NCI-H69 (cell line): ENCODE measurements at regions not wholly inside any gene's neighbourhood (a gene's known extent, or its start where the extent isn't known, plus 50 kb on each side); places are given as distances from the start of the nearest gene placed in this dataset.
A peak's percentile ranks its signal among the peaks of the same experiment; 100 is the strongest.

Experiments
- DNase-seq: peaks from one replicate; lab custom pipeline; 2025; lab: John Stamatoyannopoulos, UW

DNA sequence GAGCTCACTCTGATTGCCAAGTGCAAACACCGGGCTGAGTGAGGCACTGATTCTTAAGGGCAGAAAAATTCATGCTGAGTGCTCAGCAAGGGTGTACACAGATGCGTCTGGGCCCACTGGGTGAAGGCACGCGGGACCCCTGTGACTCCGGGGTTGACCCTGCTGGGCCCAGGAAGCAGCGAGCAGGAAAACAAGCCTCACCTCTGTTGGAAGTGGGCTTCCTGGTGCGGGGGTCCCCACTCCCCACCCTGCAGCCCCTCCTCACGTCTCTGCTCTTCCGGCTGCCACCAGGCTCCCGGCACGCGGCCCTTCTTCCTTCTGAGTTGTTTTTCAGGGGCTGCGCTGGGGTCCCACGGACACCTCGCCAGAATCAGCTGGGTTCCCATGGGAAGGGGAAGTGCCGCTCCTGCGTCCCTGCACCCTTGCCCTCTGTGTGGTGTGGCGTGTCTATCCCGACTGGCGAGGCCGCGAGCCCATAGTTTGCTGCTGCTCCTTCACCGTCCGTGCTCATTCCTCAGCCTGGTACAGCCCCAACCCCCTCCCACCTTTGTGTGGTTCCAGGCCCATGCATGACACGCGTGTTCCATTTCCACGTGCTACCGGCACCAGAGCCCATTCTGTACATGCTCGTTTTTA lies 80.6 kb upstream of the BHLHE23 start:
- DNase-seq, result no peak

- no peak for DNase-seq
Observed at GRCh38 chr20:63086421-63087235, 79.9 kb upstream of the BHLHE23 start.

- no peak for DNase-seq
Observed at GRCh38 chr20:63085151-63085861, 78.5 kb upstream of the BHLHE23 start.

GRCh38 chr20:63084563-63084927 lies 77.8 kb upstream of the BHLHE23 start:
- DNase-seq, result no peak

GRCh38 chr20:63083831-63084562 lies 77.2 kb upstream of the BHLHE23 start:
- no peak for DNase-seq

DNA sequence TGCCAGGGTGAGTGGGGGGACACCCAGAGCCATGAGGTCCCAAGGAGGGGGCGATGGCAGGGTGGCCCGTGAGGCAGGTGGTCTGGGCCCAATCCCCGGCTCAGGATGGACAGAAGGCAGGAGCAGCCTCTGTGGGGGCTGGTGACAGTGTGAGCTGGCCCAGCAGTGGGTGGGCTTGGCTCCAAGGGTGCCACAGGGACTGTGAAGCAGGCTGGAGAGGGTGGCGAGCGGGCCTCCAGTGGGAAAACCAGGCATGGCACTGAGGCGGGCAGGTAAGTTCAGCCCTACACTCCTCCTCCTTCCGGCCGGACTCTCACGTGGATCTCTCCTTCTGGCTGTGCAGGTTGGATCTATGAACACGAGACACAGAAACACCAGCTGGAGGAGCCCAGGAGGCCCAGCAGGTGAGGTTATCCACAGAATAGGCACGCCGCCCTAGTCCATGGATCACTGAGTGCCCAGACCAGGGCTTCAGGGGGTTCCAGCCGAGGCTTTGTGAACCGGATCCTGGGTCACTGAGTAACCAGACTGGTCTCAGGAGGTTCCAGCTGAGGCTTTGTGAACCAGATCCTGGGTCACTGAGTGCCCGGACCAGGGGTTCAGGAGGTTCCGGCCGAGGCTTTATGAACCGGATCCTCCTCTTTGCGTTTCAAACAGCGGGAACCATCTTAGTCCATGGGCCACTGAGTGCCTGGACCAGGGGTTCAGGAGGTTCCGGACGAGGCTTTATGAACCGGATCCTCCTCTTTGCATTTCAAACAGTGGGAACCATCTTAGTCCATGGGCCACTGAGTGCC lies 76.4 kb upstream of the BHLHE23 start:
- DNase-seq, result peak; percentile 19

DNA sequence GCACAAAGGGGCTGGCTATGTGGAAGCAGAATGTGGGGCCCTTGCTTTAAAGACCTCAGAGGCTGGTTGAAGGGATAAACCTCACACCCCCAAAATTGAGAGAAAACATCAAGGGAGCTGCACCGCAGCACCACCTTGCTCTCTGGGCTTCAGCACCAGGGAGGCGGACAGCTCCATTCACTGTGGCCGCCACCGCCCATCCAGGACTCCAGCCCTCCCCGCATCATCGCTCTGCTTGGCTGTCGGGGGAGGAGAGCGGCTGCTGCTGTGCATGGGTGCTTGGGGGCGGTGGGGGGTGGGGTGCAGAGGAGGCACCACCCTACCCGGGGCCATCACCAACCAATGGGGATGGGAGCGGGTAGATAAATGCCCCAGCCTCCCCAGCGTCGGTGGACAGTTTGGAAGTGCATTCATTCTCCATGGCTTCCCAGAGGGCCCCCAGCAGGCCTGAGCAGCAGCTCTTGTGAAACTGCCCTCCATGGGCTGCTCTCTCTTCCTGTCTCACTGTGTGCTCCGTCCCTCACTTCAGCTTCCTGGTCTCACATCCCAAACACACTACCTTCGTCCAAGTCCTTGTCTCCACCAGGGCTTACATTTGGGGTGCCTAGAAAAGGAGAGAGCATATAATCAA lies 75.7 kb upstream of the BHLHE23 start:
- DNase-seq, result no peak

DNA sequence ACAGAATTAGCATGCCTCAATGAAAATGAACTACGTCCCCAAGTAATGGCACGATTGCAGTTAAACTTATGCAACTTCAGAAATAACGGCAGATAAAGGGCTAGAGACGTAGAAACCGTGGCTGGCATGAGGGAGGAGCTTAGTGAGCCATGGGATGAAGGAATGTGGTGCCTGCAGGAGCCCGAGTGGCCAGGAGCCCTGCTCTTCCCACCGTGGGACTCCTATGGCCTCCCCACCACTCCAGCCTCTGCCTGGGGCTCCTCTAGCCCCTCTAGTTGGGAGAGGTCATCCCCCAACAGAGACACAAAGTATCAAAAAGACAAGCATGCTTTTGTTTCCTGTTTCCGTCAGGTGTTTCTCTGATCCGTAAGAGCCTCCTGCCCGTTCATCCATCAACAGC lies 75.1 kb upstream of the BHLHE23 start:
- no peak for DNase-seq

DNA sequence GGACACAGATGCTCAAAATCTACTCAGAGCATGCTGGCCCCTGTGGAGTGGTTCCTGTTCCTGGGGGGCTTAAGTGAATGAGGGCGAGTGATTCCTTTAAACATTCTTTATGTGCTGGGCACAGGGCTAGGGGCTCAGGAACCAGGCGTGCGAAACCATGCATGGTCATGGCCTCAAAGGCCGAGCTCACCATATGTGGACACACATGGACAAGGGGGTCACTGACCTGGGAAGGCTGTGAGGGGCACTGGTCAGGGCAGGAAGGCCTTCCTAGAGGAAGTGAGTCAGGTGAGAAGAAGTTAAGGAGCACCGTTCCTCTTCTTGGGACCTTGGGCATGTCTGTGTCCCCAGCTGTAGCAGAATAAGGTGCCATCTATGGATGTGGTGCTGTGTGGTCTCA lies 74.6 kb upstream of the BHLHE23 start:
- no peak for DNase-seq

GRCh38 chr20:63080811-63081210 lies 74.0 kb upstream of the BHLHE23 start:
- DNase-seq, result no peak

GRCh38 chr20:63080411-63080810 lies 73.6 kb upstream of the BHLHE23 start:
- no peak for DNase-seq

DNA sequence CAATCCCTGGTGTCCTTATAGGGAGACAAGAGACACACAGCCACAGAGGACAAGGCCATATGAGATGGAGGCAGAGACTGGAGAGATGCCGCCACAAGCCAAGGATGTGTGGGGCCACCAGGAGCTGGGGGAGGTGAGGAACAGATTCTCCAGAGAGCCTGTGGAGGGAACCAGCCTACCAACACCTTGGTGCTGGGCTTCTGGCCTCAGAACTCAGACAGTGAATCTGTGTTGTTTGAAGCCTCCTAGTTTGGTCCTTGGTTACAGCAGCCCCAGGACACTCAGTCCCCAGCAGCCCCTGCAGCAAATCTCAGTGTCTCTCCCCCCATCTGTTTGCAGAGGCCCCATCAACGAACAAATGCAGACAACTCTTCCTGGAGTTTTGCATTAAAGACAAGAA lies 73.2 kb upstream of the BHLHE23 start:
- DNase-seq, result no peak

DNA sequence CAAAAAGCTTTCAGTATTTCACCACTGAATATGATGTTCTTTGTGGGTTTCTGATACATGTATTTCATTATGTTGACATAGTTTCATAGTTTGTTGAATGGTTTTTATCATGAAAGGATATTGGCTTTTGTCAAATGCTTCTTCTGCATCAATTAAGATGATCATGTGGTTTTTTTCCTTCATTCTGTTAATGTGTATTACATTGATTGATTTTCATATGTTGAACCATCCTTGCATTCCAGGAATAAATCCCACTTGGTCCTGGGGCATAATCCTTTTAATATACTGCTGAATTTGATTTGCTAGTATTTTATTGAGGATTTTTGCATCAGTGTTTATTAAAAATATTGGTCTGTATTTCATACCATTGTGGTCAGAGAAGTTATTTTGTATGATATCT lies 70.9 kb upstream of the BHLHE23 start:
- no peak for DNase-seq

DNA sequence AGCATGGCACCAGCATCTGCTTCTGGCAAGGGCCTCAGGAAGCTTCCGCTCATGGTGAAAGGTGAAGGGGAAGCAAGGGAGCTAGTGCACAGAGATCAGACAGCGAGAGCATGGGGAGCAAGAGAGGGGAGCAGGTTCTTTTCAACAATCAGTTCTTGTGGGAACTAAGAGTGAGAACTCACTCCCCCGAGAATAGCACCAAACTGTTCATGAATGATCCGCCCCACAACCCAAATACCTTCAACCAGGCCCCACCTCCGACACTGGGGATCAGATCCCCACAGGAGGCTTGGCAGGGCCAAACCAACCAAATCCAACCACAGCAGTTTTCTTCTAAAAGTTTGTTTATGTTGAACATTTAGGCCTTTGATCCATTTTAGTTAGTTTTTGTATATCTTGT lies 69.7 kb upstream of the BHLHE23 start:
- DNase-seq, result no peak

DNA sequence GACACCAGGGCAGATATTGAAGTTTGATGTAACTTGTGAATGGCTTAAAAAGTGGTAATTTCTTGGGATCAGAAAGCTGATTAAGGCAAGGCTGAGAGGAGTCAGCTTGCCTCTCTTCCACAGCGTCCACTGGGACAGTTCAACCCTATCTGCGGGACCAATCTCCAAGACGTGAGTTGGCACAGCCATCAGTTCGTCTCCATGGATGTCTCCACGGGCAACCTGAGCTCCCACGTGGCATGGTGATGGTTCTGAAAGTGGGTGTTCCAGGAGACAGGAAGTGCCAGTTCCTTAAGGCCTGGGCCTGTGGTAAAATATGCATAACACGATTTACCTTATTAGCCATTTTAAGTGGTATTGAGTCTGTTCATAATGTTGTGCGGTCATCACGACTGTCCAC lies 67.9 kb upstream of the BHLHE23 start:
- DNase-seq, result no peak

- no peak for DNase-seq
Observed at GRCh38 chr20:63074182-63074581, 67.4 kb upstream of the BHLHE23 start.

DNA sequence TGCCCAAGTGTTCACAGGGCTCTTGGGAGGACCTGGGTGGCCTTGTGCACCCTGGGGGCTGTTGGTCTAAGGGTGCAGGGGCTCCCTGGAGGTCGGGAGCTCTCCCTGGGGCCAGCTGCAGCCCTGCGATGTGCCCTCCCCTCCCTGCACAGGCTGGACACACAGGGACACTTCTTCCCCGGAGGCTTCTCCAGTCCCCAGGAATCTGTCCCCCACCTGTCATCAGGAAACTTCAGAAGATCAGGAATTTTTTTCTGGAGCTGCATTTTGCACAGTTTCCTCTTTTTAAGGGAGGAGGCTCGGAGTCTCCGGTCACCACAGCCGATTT lies 66.9 kb upstream of the BHLHE23 start:
- DNase-seq, result no peak

GRCh38 chr20:63072991-63073737 lies 66.4 kb upstream of the BHLHE23 start:
- DNase-seq, result no peak

- no peak for DNase-seq
Observed at GRCh38 chr20:63072231-63072791, 65.5 kb upstream of the BHLHE23 start.

GRCh38 chr20:63071541-63072181 lies 64.9 kb upstream of the BHLHE23 start:
- DNase-seq, result peak; percentile 42
